SHP77 treated with DMSO at 0.1 percent for 48 hours (cell line): ENCODE measurements at regions not wholly inside any gene's neighbourhood (a gene's known extent, or its start where the extent isn't known, plus 50 kb on each side); places are given as distances from the start of the nearest gene placed in this dataset.
"Not testable (repeated sequence)": the region's sequence is repeated elsewhere in the genome, so short reads cannot be mapped to it uniquely, and the experiment has no call there.

Experiments
- DNase-seq: peaks from one replicate; lab custom pipeline; 2025; lab: John Stamatoyannopoulos, UW

DNA sequence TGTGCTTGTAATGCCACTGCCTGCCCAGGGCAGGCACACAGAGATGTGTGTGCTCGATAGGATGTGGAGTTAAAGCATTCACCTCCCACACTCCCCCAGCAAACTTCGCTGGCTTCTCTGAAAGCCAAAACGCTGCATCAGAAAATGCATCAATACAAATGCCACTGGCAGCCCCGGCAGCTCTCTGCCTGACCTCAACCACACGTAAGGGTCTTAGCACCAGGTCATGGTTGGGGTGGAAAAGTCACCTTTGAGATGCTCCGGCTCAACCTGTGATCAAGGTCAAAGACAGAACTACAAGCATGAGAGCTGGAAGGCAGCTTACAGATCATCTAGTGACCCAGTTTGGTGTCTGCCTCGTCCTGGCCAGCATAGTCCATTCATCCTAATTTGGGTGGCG lies 114.4 kb upstream of the NANOS1 start:
- DNase-seq: no peak

DNA sequence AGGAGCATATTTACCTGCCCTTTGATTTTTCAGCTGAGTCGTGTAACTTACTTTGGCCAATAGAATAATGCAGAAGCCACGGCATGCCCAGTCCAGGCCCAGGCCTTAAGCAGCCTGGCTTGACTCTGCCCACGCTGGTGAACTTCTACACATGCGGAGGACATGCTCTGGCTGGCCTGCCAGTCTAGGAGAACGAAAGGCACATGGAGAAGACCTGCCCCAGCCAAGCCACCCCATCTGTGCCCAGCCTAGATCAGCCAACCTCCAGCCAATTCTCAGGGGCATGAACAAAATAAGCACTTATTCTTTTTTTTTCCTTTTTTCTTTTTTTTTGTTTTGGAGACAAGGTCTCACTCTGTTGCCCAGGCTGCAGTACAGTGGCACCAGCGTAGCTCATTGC lies 112.7 kb upstream of the NANOS1 start:
- no peak for DNase-seq

DNA sequence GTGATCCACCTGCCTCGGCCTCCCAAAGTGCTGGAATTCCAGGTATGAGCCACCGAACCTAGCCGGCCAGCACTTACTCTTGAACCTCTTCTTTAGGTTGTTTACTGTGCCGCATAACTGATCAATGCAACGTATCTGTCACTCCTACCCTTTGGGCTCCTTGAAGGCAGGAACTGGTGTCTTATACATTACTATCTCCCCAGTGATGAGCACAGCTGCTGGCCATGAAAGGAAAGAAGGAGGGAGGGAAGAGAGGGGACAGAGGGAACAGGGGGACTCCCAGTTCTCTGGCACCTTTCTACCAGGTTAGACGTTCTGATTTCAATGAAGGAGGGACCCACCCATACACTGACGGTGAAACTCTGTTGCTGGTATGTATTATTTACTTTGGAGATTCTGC lies 111.8 kb upstream of the NANOS1 start:
- no peak for DNase-seq

DNA sequence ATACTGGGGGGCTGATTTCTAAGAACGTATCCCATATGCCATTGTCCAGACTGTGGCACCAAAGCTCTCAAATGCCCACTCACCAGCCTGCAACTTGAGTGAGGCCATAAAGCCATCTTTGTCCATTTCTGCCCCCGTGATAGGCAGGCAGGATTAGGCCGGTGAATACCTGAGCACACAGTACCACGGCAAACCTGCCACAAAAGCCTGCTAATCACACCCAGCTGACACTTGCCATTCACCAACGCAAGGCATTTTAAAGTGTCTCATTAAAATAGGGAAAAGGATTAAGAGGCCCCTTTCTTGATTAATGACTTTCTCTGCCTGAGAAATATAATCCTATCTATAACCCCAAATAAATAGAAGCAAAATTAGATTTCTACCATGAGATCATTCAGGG lies 111.4 kb upstream of the NANOS1 start:
- no peak for DNase-seq

DNA sequence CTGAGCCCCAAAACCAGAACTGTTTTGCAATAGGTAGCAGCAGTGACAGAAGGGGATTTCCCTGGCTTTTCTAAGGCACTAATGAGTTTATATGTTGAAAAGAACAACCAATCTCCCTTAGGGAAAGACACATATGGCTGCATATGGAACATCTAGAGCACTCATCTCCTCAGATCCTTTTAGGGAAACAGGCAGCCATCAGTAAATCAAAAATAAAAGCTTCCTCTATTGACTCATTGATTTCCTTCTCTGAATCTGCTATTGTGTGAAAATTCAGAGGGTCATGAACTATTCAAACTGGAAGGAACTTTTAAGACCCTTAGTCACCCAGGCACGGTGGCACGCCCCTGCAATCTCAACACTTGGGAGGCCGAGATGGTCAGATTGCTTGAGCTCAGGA lies 110.9 kb upstream of the NANOS1 start:
- DNase-seq: no peak

DNA sequence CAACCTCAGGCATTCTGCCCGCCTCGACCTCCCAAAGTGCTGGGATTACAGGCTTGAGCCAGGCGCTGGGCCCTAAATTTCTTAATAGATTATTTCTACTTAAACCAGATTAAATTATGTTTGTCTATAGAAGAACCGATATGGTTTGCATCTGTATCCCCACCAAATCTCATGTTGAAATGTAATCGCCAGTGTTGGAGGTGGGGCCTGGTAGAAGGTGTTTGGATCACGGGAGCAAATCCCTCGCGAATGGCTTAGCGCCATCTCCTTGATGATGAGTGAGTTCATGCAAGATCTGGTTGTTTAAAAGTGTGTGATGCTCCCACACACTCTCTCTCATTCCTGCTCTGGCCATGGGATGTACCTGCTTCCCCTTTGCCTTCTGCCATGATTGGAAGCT lies 109.3 kb upstream of the NANOS1 start:
- no peak for DNase-seq

DNA sequence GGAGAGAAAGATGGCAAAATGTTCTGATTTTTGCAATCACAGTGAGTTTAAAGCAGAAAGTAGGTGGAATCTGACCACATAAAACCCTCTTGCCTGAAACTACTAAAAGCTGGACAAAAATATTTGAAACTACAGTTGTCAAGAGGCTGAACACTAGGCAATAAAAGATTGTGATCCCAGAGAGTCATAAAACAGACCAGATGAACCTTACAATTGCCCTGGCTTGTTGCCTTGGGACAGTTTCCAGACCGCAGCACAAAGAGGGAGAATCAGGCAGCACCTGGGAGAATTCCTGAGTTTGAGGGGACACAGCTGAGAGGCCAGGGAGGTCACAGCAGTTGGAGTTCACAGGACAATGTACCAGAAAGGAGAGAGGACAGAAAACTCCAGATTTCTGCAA lies 107.3 kb upstream of the NANOS1 start:
- DNase-seq: no peak

DNA sequence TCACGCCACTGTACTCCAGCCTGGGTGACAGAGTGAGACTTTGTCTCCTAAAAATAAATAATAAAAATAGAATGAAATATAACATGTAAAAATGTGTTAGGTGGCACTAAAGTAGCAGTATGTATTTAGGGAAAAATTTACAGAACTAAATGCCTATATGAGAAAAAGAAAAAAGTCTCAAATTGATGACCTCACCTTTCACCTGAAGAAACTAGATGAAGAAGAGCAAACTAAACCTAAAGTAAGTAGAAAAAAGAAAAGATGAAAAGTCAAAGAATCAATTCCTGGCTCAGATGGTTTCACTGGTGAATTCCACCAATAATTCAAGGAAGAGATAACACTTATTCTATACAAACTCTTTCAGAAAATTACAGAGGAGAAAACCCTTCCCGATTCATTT lies 106.5 kb upstream of the NANOS1 start:
- no peak for DNase-seq

DNA sequence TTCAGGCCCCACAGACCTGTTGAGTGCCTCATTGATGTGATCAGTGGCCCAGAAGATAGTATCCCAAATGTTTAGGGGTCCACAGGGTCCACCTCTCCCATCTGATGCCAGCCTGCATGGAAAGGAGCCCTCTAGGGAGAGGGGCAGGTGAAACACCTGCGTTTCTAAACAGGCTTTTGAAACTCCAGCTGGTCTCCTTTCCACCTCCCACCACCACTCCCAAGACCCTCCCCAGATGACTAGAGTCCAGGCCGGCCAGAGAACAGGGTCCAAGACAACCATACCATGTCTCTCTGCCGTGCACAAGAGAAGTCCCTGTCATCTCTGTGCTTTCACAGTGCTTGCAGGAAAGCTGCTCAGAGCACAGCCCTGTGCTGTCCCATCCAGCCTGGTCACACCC lies 105.0 kb upstream of the NANOS1 start:
- DNase-seq: no peak

DNA sequence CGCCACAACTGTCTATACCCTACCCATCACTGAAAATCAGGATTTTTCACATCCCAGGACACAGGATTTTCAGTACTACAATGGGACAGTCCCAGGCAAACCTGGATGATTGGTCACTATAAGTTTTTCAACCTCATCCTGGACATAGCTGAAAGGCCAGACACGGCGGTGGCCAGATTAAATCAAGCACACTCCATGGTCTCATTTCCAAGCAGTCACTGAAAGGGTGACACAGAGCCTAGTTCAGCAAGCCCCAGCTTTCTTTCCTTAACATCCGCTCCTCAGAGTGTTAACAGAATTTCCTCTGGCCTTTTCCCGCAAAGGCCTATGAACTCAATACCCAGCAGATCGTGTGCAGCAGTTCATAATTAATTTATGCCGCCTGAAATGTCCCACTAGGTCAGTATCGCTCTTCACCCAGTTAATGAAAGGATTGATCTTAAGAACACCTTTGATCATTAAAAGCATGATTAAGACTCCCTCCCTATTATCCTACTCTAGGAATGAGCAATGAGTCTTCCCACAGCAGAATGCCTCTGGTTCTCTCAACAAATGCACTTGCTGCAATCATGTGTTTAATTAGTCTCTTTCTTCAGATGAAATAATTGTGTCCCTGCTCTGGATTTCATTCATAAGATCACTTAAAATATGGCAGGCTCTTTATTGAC lies 104.0 kb upstream of the NANOS1 start:
- no peak for DNase-seq

DNA sequence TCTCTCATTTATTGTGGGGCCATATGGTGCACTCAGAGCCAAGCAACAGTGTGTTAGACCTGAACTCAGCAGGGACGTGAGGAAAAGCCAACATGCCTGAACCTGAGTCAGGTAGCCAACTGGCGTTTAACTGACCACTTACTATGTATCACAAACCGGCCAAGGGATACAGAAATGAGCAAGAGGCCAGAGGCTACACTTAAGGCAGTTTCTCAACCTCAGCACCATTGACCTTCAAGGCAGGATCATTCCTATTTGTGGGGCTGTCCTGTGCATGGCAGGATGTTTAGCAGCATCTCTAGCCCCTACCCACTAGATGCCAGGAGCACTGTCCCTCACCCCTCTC lies 103.5 kb upstream of the NANOS1 start:
- DNase-seq: no peak

DNA sequence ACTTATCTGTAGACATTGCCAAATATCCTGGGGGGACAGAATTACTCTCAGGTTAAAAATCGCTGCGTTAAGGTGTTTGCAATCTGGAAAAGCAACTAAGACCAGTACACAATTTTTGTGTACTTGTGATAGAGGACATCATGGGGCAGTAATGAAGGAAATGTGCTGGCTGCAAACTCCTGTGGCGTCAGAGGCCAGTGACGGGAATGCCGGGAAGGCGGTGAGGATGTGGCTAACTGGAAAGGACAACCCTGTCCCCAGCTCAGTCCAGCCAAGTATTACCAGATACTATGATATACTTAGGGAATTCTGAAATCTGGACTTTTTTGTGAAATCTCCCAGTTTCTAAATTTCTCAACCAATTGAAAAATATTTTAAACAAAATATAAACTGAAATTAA lies 103.1 kb upstream of the NANOS1 start:
- no peak for DNase-seq

DNA sequence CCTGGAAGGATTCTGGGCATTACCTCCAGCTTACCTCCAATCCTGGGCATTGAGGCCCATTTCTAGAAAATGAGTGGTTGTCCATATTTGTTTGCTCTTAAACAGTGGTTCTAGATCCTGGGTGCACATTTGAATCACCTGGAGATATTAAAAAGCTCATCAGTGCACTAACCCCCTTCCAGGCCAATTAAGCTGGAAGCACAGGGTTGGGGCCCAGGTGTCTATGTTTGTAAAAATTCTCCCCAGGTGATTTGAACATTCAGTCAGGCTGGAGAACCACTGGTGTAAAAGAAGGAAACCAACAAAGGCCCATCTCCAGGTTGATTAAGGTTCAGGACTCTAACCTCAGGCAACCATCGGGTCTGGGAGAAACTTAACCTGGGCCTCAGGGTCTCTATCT lies 102.6 kb upstream of the NANOS1 start:
- DNase-seq: no peak

DNA sequence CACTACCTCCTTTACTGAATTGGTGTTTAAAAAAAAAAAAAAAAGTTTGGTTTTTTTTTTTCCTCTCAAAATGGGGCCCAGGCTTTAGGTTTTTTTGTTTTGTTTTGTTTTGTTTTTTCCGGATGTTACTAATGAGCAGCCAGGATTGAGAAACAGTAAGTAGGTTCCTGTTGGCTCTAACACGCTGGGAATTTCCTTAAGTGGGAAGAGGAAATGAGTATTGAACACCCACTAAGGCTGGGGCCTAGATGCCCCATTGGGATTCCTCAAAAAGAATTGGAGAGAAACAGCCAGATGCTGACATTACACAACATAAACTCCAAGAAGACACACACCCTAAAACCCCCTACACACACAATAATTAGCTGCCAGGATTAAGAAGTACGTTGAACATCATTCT lies 102.2 kb upstream of the NANOS1 start:
- DNase-seq: no peak

DNA sequence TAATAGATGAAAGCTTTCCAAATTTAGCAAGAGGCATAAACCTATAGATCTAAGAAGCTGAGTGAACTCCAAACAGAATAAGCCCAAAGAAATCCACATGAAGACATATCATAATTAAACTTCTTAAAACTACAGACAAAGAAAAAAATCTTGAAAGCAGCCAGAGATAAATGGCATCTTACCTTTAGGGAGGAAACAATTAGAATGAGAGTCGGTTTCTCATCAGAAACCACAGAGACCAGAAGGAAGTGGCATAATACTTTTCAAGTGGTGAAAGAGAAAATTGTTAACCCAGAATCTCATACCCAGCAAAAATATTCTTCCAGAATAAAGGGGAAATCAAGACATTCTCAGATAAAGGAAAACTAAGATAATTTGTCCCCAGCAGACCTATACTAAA lies 98.9 kb upstream of the NANOS1 start:
- DNase-seq: no peak

DNA sequence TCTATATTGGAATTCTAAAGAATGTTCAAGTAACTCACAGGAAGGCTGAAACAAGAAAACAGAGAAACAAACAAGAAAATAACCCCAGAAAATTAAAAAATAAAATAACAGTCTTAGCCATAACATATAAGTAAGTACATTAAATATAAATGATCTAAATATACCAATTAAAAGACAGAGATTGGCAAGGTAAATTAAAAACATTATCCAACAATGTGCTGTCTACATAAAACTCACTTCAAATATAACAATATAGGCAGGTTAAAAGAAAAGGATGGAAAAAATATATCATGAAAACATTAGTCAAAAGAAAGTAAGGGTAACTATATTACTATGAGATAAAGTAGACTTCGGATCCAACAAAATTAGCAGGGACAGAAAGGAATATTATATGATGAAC lies 98.1 kb upstream of the NANOS1 start:
- DNase-seq: no peak

DNA sequence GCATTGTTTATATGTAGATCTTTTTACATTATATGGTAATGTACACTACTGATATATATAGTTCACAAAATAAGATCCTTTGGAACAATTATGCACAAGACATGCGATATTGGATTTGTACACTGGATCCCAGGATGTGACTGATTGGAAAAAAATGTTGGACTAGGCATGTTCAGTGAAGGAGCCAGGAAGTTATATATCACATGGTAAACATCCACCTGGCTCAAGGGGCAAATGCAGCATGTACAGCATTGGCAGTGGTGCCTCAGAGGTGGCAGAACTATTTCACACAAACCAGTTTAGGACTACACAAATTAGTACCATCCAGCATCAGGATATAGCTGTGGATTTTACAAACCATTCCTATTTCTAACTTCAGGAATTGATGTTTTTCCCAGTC lies 97.4 kb upstream of the NANOS1 start:
- DNase-seq: not testable (repeated sequence)

DNA sequence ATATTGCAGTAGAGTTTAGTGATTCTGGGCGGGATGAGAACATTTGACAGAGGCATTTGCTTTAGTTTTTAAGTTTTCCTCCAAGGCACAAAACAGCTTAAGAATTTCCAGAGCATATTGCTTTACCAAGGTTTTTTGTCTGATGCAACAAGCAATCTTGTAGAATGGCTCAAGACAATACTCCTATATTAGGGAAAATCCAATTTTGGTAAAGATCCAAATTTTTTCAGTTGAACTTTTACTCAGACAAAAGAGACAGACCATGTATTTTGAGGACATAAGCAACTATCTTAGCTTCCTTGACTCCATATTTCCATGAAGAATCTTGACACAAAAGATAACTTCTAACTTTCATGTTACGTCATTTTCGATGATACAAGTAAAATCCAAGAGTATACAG lies 92.3 kb upstream of the NANOS1 start:
- DNase-seq: no peak

DNA sequence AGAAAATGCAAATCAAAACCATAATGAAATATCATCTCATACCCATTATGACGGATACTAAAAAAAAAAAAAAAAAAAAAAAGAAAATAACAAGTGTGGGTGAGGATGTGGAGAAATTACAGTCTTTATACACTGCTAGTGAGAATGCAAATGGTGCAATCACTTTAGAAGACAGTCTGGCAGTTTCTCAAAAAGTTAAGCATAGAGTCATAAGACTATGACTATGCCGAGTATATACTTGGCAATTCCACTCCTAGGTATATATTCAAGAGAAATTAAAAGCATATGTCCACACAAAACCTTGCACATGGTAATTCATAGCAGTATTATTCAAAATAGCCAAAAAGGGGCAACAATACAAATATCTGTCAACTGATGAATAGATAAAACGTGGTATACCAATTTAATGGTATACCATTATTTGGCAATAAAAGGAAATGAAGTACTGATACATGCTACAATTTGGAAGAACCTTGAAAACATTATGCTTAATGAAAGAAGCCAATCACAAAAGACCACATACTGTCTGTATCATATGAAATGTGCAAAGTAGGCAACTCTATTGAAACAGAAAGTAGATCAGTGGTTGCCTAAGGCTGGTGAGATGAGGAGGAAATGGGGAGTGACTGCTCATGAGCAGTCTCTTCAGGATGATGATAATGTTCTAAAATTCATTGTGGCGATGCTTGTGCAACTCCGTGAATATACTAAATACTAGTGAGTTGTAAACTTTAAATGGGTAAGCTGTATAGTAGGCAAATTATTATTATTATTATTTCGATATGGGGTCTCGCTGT lies 90.1 kb upstream of the NANOS1 start:
- DNase-seq: no peak

DNA sequence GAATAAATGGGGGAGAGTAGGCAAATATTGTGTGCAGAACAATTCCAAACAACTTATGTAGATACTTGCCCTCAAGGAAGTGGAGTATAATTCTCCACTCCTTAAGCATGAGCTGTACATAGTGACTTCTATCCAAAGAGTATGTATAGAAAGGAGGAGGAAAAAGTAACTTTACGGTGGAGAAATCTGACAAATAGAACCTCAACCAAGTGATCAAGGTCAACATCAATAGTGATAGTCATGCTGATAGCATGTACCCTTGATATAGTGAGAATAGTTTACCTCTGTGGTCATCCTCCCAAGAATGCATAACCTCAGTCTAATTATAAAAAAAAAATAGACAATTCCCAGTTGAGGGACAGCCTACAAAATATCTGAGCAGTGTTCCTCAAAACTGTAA lies 89.1 kb upstream of the NANOS1 start:
- no peak for DNase-seq

DNA sequence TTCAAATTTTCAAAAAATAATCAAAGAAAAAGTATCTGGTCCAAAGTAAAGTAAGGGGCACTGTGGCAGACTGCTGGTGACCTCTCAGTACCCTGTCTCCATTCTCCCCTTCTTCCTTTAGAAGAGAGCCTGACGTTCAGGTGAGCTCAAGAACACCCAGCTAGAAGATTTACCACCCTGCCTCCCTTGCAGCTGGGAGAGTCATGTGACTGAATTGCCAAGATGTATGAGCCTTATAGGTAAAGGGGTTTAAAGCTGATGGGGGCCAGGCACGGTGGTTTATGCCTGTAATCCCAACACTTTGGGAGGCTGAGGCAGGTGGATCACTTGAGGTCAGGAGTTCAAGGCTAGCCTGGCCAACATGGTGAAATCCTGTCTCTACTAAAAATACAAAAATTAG lies 86.3 kb upstream of the NANOS1 start:
- no peak for DNase-seq

DNA sequence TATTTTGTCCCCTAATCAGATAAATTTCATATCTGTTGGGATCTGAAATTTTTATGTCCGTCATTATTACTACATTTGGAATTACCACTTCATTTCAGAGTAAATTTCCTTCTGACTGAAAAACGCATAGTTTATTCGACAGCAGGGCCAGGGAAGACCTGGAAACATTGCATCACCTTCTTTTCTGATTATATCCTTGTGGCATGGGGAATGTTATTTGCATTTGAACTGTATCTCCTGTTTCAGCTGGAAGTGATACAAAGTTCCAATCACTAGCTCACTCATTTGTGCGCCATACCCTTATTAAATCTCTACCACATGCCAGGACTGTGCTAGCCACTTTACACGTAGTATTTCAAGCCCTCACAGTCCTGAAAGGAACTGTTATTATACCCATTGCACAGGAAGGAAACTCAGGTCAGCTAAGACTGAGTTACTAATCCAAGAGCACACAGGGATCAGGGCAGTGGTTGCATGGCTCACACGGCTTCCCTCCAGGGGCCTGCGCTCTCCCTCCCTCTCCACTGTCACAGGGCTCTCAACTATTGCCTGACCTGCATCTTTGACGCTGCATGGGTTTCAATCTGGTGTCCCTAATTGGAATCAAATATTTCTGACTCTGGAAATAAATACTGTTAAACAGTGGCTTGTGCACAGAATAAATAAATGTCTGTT lies 84.4 kb upstream of the NANOS1 start:
- no peak for DNase-seq

DNA sequence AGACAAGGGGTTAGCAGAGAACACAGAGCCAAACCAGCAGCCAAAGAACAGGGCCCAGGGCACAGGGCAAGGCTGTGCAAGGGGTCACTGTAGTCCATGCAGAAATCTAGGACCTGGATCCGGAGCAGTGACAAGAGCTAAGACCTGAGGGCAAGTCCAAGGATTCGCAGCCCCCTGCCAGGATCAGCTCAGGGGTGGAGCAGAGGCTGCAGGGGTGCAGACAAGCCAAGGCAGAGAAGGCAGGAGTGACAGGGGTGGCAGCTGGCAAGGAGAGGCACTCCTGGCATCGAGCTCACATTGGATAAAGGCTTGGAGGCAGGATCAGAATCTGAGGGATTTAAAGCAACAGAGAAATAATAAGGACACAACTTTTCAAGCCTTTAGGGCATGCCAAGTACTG lies 80.7 kb upstream of the NANOS1 start:
- DNase-seq: no peak
